ENCODE measurements at regions not wholly inside any gene's neighbourhood (a gene's known extent, or its start where the extent isn't known, plus 50 kb on each side); places are given as distances from the start of the nearest gene placed in this dataset.

DNA sequence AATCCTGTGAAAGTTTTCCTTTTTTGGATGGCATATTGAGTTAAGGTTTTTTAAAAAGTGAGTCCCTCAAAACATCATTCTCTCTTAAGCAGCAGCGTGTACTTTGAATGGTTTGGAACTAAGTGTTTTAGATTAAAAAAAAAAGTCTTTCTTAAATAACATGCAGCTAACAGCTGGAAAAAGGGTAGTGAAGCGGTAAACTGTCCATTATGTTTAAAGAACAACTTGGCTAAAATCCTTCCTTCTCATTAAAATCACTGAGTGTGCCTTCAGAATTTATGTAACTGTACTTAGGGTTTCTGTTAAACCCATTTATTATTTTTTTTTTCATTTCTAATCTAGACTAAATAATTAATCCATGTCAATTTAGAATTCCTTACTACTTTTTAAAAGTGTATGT lies 254.2 kb upstream of the ADAMTS5 start:
- TF ChIP-seq, protein P1, sequence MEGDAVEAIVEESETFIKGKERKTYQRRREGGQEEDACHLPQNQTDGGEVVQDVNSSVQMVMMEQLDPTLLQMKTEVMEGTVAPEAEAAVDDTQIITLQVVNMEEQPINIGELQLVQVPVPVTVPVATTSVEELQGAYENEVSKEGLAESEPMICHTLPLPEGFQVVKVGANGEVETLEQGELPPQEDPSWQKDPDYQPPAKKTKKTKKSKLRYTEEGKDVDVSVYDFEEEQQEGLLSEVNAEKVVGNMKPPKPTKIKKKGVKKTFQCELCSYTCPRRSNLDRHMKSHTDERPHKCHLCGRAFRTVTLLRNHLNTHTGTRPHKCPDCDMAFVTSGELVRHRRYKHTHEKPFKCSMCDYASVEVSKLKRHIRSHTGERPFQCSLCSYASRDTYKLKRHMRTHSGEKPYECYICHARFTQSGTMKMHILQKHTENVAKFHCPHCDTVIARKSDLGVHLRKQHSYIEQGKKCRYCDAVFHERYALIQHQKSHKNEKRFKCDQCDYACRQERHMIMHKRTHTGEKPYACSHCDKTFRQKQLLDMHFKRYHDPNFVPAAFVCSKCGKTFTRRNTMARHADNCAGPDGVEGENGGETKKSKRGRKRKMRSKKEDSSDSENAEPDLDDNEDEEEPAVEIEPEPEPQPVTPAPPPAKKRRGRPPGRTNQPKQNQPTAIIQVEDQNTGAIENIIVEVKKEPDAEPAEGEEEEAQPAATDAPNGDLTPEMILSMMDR (IDR thresholded peaks at IDR 0.05; ENCODE audit: partially characterized antibody, unreplicated experiment): no peak
- Mint-ChIP-seq H3K9me3 (ENCODE audit: unreplicated experiment) (no peaks in the 10 kb centered on the region), H3K27me3 (ENCODE audit: unreplicated experiment) (no peaks in the 10 kb centered on the region), H3K36me3 (ENCODE audit: unreplicated experiment) (no peaks in the 10 kb centered on the region), H3K27ac (ENCODE audit: unreplicated experiment) (no peak overlapping the region), H3K4me3 (ENCODE audit: unreplicated experiment) (no peak overlapping the region), H3K4me1 (ENCODE audit: low read depth, unreplicated experiment) (no peaks in the 10 kb centered on the region)
- DNase-seq: no peak

DNA sequence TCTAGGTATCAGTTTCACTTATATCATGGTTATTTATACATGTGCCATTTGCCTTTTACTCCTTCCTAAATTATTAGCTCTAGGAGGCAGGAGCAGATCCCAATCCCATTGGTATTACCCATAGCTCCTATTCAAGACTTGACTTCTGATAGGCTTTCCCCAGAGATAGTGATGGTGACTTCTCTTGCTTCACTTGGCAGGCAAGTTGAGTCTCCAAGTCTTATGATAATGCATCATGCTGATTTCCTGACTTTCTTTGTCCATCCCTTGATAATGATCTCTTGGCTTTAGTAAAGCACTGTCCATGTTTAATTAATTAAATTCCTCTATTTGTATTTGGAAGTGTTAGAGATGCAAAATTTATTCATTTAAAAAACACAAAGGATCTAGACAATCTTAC lies 253.5 kb upstream of the ADAMTS5 start:
- no peaks in the 10 kb centered on the region for H3K9me3 Mint-ChIP-seq (ENCODE audit: unreplicated experiment)
- no peak overlapping the region for H3K27ac Mint-ChIP-seq (ENCODE audit: unreplicated experiment)
- no peak overlapping the region for H3K4me3 Mint-ChIP-seq (ENCODE audit: unreplicated experiment)
- H3K27me3 Mint-ChIP-seq (ENCODE audit: unreplicated experiment): no peaks in the 10 kb centered on the region
- TF ChIP-seq, protein P1 (IDR thresholded peaks at IDR 0.05; ENCODE audit: partially characterized antibody, unreplicated experiment): no peak
- DNase-seq: no peak
- H3K4me1 Mint-ChIP-seq (ENCODE audit: low read depth, unreplicated experiment): no peaks in the 10 kb centered on the region
- H3K36me3 Mint-ChIP-seq (ENCODE audit: unreplicated experiment): no peaks in the 10 kb centered on the region

DNA sequence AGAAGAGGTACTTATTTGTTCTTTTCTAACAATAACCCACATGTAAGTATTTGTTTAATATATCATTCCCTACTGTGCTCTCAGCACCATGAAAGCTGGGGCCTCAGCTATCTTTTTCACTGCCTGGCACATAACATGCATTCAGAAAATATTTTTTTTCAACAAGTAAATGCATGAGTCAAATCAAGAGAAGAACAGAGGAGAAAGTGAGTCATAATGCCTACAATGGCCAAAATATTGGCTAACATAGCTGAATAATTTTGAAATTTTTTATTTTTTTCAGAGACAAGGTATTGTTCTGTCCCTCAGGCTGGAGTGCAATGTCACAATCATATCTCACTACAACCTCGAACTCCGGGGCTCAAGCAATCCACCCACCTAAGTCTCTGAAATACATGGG lies 252.2 kb upstream of the ADAMTS5 start:
- Mint-ChIP-seq H3K36me3 (ENCODE audit: unreplicated experiment) (no peaks in the 10 kb centered on the region), H3K9me3 (ENCODE audit: unreplicated experiment) (no peaks in the 10 kb centered on the region), H3K27me3 (ENCODE audit: unreplicated experiment) (no peaks in the 10 kb centered on the region), H3K27ac (ENCODE audit: unreplicated experiment) (no peak overlapping the region), H3K4me1 (ENCODE audit: low read depth, unreplicated experiment) (no peaks in the 10 kb centered on the region), H3K4me3 (ENCODE audit: unreplicated experiment) (no peak overlapping the region)
- TF ChIP-seq, protein P1 (IDR thresholded peaks at IDR 0.05; ENCODE audit: partially characterized antibody, unreplicated experiment): no peak
- DNase-seq: no peak

DNA sequence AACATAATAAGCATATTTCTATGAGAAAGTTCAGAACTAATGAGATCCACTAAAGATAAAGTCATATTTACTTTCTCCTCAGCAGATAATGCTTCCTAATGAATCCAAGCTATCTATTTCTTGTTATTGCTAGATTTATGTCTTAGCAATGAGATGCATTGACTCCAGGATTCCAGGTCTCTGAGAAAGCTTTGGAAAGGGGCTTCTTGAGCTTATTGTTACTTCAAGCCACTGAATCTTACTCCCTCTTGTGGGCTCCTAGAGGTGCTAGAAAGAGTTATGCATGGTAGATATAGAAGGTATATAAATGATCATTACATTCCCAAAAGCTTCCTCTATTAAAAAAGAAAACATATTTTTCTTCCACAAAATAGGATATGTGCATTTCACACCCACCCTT lies 246.4 kb upstream of the ADAMTS5 start:
- peaks cover 2% of the 10 kb centered on the region for H3K36me3 Mint-ChIP-seq (ENCODE audit: unreplicated experiment)
- no peak overlapping the region for H3K27ac Mint-ChIP-seq (ENCODE audit: unreplicated experiment)
- H3K27me3 Mint-ChIP-seq (ENCODE audit: unreplicated experiment): no peaks in the 10 kb centered on the region
- TF ChIP-seq, protein P1 (IDR thresholded peaks at IDR 0.05; ENCODE audit: partially characterized antibody, unreplicated experiment): no peak
- H3K4me1 Mint-ChIP-seq (ENCODE audit: low read depth, unreplicated experiment): no peaks in the 10 kb centered on the region
- H3K4me3 Mint-ChIP-seq (ENCODE audit: unreplicated experiment): no peak overlapping the region
- H3K9me3 Mint-ChIP-seq (ENCODE audit: unreplicated experiment): no peaks in the 10 kb centered on the region
- DNase-seq: no peak

DNA sequence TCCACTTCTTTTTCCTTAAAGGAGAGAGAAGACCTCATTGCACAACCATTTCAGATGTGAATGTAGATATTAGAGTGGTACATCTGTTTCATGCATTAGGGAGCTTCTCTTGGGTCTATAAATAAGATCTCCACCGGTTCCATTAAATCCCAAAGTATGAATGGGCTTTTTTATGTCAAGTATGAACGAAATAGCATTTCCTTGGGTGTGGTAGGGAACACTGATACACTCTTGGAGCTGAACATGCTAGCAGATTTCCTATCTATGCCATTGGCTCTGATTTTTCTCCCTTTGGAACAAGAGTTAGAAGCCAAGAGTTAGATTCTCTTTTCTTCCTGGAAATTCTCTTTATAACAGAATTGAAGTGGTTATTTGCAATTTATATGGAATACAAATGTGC lies 245.6 kb upstream of the ADAMTS5 start:
- Mint-ChIP-seq H3K36me3 (ENCODE audit: unreplicated experiment) (peaks cover 5% of the 10 kb centered on the region), H3K27me3 (ENCODE audit: unreplicated experiment) (no peaks in the 10 kb centered on the region), H3K4me1 (ENCODE audit: low read depth, unreplicated experiment) (no peaks in the 10 kb centered on the region), H3K4me3 (ENCODE audit: unreplicated experiment) (no peak overlapping the region), H3K9me3 (ENCODE audit: unreplicated experiment) (peaks cover 3% of the 10 kb centered on the region), H3K27ac (ENCODE audit: unreplicated experiment) (no peak overlapping the region)
- TF ChIP-seq, protein P1 (IDR thresholded peaks at IDR 0.05; ENCODE audit: partially characterized antibody, unreplicated experiment): no peak
- DNase-seq: no peak
